Gastrocnemius medialis (tissue), 4 donors: ENCODE measurements at regions not wholly inside any gene's neighbourhood (a gene's known extent, or its start where the extent isn't known, plus 50 kb on each side); places are given as distances from the start of the nearest gene placed in this dataset.

Source experiments
- ATAC-seq, 2 donors: fragments of 150-250 bp; one replicate each; pipeline ENCODE4 v1.9.1; 2016
- DNase-seq, 2 donors: peaks; one replicate each; pipeline ENCODE4 v3.0.0-alpha.2; 2019
- H3K27ac ChIP-seq, 4 donors: fragments of 200-600 bp; sonication (generic); 1 replicate in 1 of 4; 2 replicates in 3 of 4; pipeline ENCODE4 v1.5.1; 2016 to 2018; ENCODE audit warnings: mild to moderate bottlenecking in 2 of 4, moderate library complexity in 1 of 4
- H3K27me3 ChIP-seq, 3 donors: fragments of 200-600 bp; sonication (generic) in 2 of 3; 1 replicate in 1 of 3; 2 replicates in 2 of 3; pipeline versions ENCODE4 v1.5.1 to v1.6.0; 2016 to 2019; ENCODE audit warnings: mild to moderate bottlenecking in 1 of 3, moderate library complexity in 1 of 3
- H3K36me3 ChIP-seq, 2 donors: fragments of 200-600 bp; sonication (generic) in 1 of 2; one replicate each; pipeline ENCODE4 v1.5.1; 2017 to 2018
- H3K4me1 ChIP-seq, 2 donors: fragments of 200-600 bp; sonication (generic) in 1 of 2; one replicate each; pipeline ENCODE4 v1.5.1; 2016 to 2017; ENCODE audit warnings: mild to moderate bottlenecking in 2 of 2
- H3K4me3 ChIP-seq, 4 donors: fragments of 200-600 bp; sonication (generic) in 3 of 4; 1 replicate in 1 of 4; 2 replicates in 3 of 4; pipeline ENCODE4 v1.5.1; 2016 to 2019; ENCODE audit warnings: mild to moderate bottlenecking in 2 of 4
- H3K9me3 ChIP-seq, 3 donors: fragments of 200-600 bp; sonication (generic) in 2 of 3; 1 replicate in 1 of 3; 2 replicates in 2 of 3; pipeline ENCODE4 v1.5.1; 2016 to 2019
- CTCF ChIP-seq, 5 experiments: fragments of 450-650 bp in 3 of 5; fragments of 200-600 bp in 2 of 5; sonication (generic) in 2 of 5; IDR thresholded peaks in 4 of 5; conservative IDR thresholded peaks in 1 of 5; 1 replicate in 4 of 5; 2 replicates in 1 of 5; pipeline ENCODE4 v1.5.1; 2016 to 2019; ENCODE audit warnings: antibody characterized with exemption in 5 of 5, mild to moderate bottlenecking in 3 of 5, moderate library complexity in 3 of 5
- POLR2A ChIP-seq, 2 donors: fragments of 450-650 bp; IDR thresholded peaks; one replicate each; pipeline ENCODE4 v1.6.1; 2017; ENCODE audit warnings: antibody characterized with exemption in 2 of 2, mild to moderate bottlenecking in 2 of 2, moderate library complexity in 2 of 2
- in situ Hi-C, 4 donors: fragments of 200-750 bp; cut with MboI; loops; one replicate each; pipeline versions ENCODE4 v1.15.0 to v1.8.0; 2017; ENCODE audit warnings: low sequenced_read_pairs in 4 of 4
- intact Hi-C: fragments of 100-400 bp; cut with DNase I; formaldehyde crosslinking; loops from one replicate; pipeline ENCODE4 v1.15.1; 2023; ENCODE audit warnings: low total_unique reads

GRCh38 chr1:172763057-172763456 is 104.2 kb downstream of the FASLG start:
- ATAC-seq: no peak
- intact Hi-C loops (no loop called here), in situ Hi-C loops (no loop called here)
- Histone ChIP-seq H3K27me3 (no peaks in the 10 kb centered on the region), H3K27ac (no peak overlapping the region), H3K4me3 (no peak overlapping the region), H3K36me3 (no peaks in the 10 kb centered on the region), H3K9me3 (no peaks in the 10 kb centered on the region), H3K4me1 (no peaks in the 10 kb centered on the region)
- no peak for DNase-seq
- TF ChIP-seq POLR2A (IDR thresholded peaks at IDR 0.05) (no peak), CTCF (IDR thresholded peaks at IDR 0.05 in 4 of 5, conservative IDR thresholded peaks at IDR 0.05 in 1 of 5) (no peak)

- TF ChIP-seq POLR2A (IDR thresholded peaks at IDR 0.05) (no peak), CTCF (IDR thresholded peaks at IDR 0.05 in 4 of 5, conservative IDR thresholded peaks at IDR 0.05 in 1 of 5) (no peak)
- ATAC-seq (no peak), DNase-seq (no peak)
- in situ Hi-C loops (no loop called here), intact Hi-C loops (no loop called here)
- Histone ChIP-seq H3K9me3 (no peaks in the 10 kb centered on the region), H3K36me3 (no peaks in the 10 kb centered on the region), H3K27me3 (no peaks in the 10 kb centered on the region), H3K27ac (no peak overlapping the region), H3K4me3 (no peak overlapping the region), H3K4me1 (no peaks in the 10 kb centered on the region)
These were observed 105.5 kb downstream of the FASLG start for GRCh38 chr1:172764378-172764777.

- Histone ChIP-seq H3K36me3 (no peaks in the 10 kb centered on the region), H3K4me1 (no peaks in the 10 kb centered on the region), H3K27ac (no peak overlapping the region), H3K27me3 (no peaks in the 10 kb centered on the region), H3K9me3 (no peaks in the 10 kb centered on the region), H3K4me3 (no peak overlapping the region)
- TF ChIP-seq POLR2A (IDR thresholded peaks at IDR 0.05): no peak
- no peak for TF ChIP-seq CTCF (IDR thresholded peaks at IDR 0.05 in 4 of 5, conservative IDR thresholded peaks at IDR 0.05 in 1 of 5)
- no peak for DNase-seq
- ATAC-seq: peak in 1 of 2 donors; percentile 30
- intact Hi-C loops (no loop called here), in situ Hi-C loops (no loop called here)
These were observed 107.6 kb downstream of the FASLG start for GRCh38 chr1:172766462-172766861.

GRCh38 chr1:172770071-172770470 is 111.2 kb downstream of the FASLG start:
- Histone ChIP-seq H3K27me3 (no peaks in the 10 kb centered on the region), H3K36me3 (no peaks in the 10 kb centered on the region), H3K9me3 (no peaks in the 10 kb centered on the region), H3K4me1 (no peaks in the 10 kb centered on the region), H3K4me3 (no peak overlapping the region), H3K27ac (no peak overlapping the region)
- intact Hi-C loops (no loop called here), in situ Hi-C loops (no loop called here)
- ATAC-seq (no peak), DNase-seq (no peak)
- TF ChIP-seq POLR2A (IDR thresholded peaks at IDR 0.05) (no peak), CTCF (IDR thresholded peaks at IDR 0.05 in 4 of 5, conservative IDR thresholded peaks at IDR 0.05 in 1 of 5) (no peak)

- no peaks in the 10 kb centered on the region for H3K4me1 ChIP-seq
- in situ Hi-C loops (no loop called here), intact Hi-C loops (no loop called here)
- ATAC-seq (no peak), DNase-seq (no peak)
- H3K36me3 ChIP-seq: no peaks in the 10 kb centered on the region
- no peak overlapping the region for H3K4me3 ChIP-seq
- no peak overlapping the region for H3K27ac ChIP-seq
- no peak for TF ChIP-seq CTCF (IDR thresholded peaks at IDR 0.05 in 4 of 5, conservative IDR thresholded peaks at IDR 0.05 in 1 of 5)
- H3K27me3 ChIP-seq: no peaks in the 10 kb centered on the region
- no peaks in the 10 kb centered on the region for H3K9me3 ChIP-seq
These were observed 115.7 kb downstream of the FASLG start for GRCh38 chr1:172774561-172774960.
